ENCODE measurements at regions not wholly inside any gene's neighbourhood (a gene's known extent, or its start where the extent isn't known, plus 50 kb on each side); places are given as distances from the start of the nearest gene placed in this dataset.

DNA sequence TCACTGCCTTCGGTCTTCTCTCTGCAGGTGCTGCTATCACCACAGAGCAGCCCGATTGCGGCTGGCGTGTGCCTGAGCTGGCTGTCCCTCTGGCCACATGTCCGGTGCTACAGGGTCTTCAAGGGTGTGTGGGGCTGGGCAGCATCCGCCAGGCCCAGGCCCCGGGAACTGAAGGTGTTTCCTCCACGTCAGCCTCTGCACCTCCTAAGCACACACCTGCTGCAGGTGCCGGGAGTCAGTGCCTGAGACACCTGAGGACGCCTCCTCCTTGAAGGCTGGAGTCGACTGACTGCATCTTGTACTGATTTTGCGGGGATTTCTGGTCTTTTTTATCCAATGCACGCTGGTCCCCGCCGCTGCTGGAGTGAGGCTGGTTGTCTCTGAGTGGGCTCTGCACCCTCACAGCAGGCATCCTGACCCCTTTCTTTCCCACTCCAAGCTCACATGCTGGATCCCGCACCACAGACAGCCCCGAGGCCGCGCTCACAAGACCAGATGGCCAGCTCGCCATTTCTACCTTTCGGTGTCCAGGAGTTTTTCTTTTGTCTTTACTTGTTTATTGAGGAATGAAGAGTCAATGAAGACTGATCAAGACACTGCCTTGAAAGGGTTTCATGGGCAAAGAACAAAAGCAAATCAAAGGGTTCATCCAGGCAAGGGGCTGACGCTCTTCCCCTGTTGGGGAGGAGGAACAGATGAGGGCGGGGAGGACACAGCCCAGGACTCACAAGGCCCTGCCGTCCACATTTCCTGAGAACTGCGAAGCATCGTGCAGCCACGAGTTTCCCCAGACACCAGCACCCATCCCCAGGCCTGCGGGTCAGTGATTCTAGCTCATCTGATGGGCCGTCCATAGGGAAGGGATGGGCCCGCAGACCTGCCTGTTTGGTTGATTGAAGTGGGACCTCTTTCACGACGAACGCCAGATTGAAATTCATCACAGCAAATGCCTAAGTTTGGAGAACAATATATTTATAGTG, 203.8 kb upstream of the SOX1 start:
- no peak for TF ChIP-seq POLR2A (IDR thresholded peaks at IDR 0.05)
- TF ChIP-seq CTCF (IDR thresholded peaks at IDR 0.05), result no peak

Measured in body of pancreas (tissue), 4 donors.